Hematopoietic multipotent progenitor cell (in vitro differentiated cells): ENCODE measurements at regions not wholly inside any gene's neighbourhood (a gene's known extent, or its start where the extent isn't known, plus 50 kb on each side); places are given as distances from the start of the nearest gene placed in this dataset.
A peak's percentile ranks its signal among the peaks of the same experiment; 100 is the strongest.

Source experiments
- DNase-seq, 3 donors: peaks; one replicate each; pipeline ENCODE4 v3.0.0-alpha.2; 2011 to 2015; ENCODE audit warnings: low read depth in 2 of 3, low spot score in 2 of 3

GRCh38 chr12:58186401-58186800 is 245.0 kb downstream of the ATP23 start:
- no peak for DNase-seq

- peak in 1 of 3 donors; percentile 1 for DNase-seq
Observed at GRCh38 chr12:58186914-58187313, 245.5 kb downstream of the ATP23 start.

- no peak for DNase-seq
Observed at GRCh38 chr12:58189030-58189429, 247.7 kb downstream of the ATP23 start.

GRCh38 chr12:58189893-58190292 is 248.5 kb downstream of the ATP23 start:
- no peak for DNase-seq

GRCh38 chr12:58190618-58191017 is 249.3 kb downstream of the ATP23 start:
- no peak for DNase-seq

GRCh38 chr12:58196971-58197370 is 255.6 kb downstream of the ATP23 start:
- no peak for DNase-seq

- no peak for DNase-seq
Observed at GRCh38 chr12:58202933-58203718, 261.8 kb downstream of the ATP23 start.

- DNase-seq = no peak
Observed at GRCh38 chr12:58204071-58204470, 262.7 kb downstream of the ATP23 start.

GRCh38 chr12:58206876-58207275 is 265.5 kb downstream of the ATP23 start:
- DNase-seq = no peak

GRCh38 chr12:58211211-58211610 is 269.8 kb downstream of the ATP23 start:
- DNase-seq = no peak

GRCh38 chr12:58217130-58217529 is 275.8 kb downstream of the ATP23 start:
- DNase-seq = no peak

GRCh38 chr12:58224536-58225105 is 283.3 kb downstream of the ATP23 start:
- DNase-seq = no peak

GRCh38 chr12:58225203-58225877 is 284.0 kb downstream of the ATP23 start:
- DNase-seq = no peak

- no peak for DNase-seq
Observed at GRCh38 chr12:58233886-58234285, 292.5 kb downstream of the ATP23 start.

GRCh38 chr12:58238411-58238810 is 297.0 kb downstream of the ATP23 start:
- no peak for DNase-seq

- DNase-seq = no peak
Observed at GRCh38 chr12:58241099-58241498, 299.7 kb downstream of the ATP23 start.

- no peak for DNase-seq
Observed at GRCh38 chr12:58242796-58243630, 301.6 kb downstream of the ATP23 start.

- DNase-seq = no peak
Observed at GRCh38 chr12:58247633-58248032, 306.3 kb downstream of the ATP23 start.

- no peak for DNase-seq
Observed at GRCh38 chr12:58248599-58248998, 307.2 kb downstream of the ATP23 start.

GRCh38 chr12:58249610-58250009 is 308.2 kb downstream of the ATP23 start:
- no peak for DNase-seq

- DNase-seq = no peak
Observed at GRCh38 chr12:58250077-58250476, 308.7 kb downstream of the ATP23 start.
